GM08714 (cell line): ENCODE measurements at regions not wholly inside any gene's neighbourhood (a gene's known extent, or its start where the extent isn't known, plus 50 kb on each side); places are given as distances from the start of the nearest gene placed in this dataset.
A peak's percentile ranks its signal among the peaks of the same experiment; 100 is the strongest.

Source experiments
- H3K4me3 ChIP-seq: fragments of 200-500 bp; sonication (Bioruptor generic); 2 replicates; pipeline ENCODE4 v1.5.1; 2014; ENCODE audit warnings: mild to moderate bottlenecking, low read length, inconsistent platforms
- ZNF274 ChIP-seq: IDR thresholded peaks from 2 replicates; pipeline ENCODE4 v1.6.1; 2012; ENCODE audit warnings: mild to moderate bottlenecking, low read depth, low read length

- H3K4me3 ChIP-seq = no peak overlapping the region
- no peak for TF ChIP-seq ZNF274
Measured at GRCh38 chr18:42211201-42211600, 256.2 kb downstream of the PIK3C3 start.

GRCh38 chr18:42222557-42222956 is 267.5 kb downstream of the PIK3C3 start:
- 0 out of 2 replicates have a peak, but pooled peaks have one; percentile 16 for TF ChIP-seq ZNF274
- H3K4me3 ChIP-seq = no peak overlapping the region

- no peak for TF ChIP-seq ZNF274
Measured at GRCh38 chr18:42228581-42228980, 273.5 kb downstream of the PIK3C3 start.

GRCh38 chr18:42229211-42230210 is 274.5 kb downstream of the PIK3C3 start:
- no peak for TF ChIP-seq ZNF274
- H3K4me3 ChIP-seq = no peak overlapping the region

More at GRCh38 chr18:42228581-42228980, 273.5 kb downstream of the PIK3C3 start:
- no peak overlapping the region for H3K4me3 ChIP-seq

- no peak overlapping the region for H3K4me3 ChIP-seq
- TF ChIP-seq ZNF274 = no peak
Measured at GRCh38 chr18:42230636-42231035, 275.6 kb downstream of the PIK3C3 start.

- no peak for TF ChIP-seq ZNF274
- no peak overlapping the region for H3K4me3 ChIP-seq
Measured at GRCh38 chr18:42231284-42231683, 276.2 kb downstream of the PIK3C3 start.

- H3K4me3 ChIP-seq = no peak overlapping the region
- TF ChIP-seq ZNF274 = no peak
Measured at GRCh38 chr18:42231796-42232195, 276.8 kb downstream of the PIK3C3 start.

- TF ChIP-seq ZNF274 = no peak
Measured at GRCh38 chr18:42233908-42234307, 278.9 kb downstream of the PIK3C3 start.

GRCh38 chr18:42242758-42243157 is 287.7 kb downstream of the PIK3C3 start:
- no peak for TF ChIP-seq ZNF274
- H3K4me3 ChIP-seq = no peak overlapping the region

More at GRCh38 chr18:42233908-42234307, 278.9 kb downstream of the PIK3C3 start:
- H3K4me3 ChIP-seq = no peak overlapping the region

- TF ChIP-seq ZNF274 = no peak
Measured at GRCh38 chr18:42245137-42245536, 290.1 kb downstream of the PIK3C3 start.

GRCh38 chr18:42255908-42256765 is 301.1 kb downstream of the PIK3C3 start:
- no peak overlapping the region for H3K4me3 ChIP-seq
- no peak for TF ChIP-seq ZNF274

More at GRCh38 chr18:42245137-42245536, 290.1 kb downstream of the PIK3C3 start:
- H3K4me3 ChIP-seq = no peak overlapping the region

- H3K4me3 ChIP-seq = no peak overlapping the region
- TF ChIP-seq ZNF274 = no peak
Measured at GRCh38 chr18:42258301-42258965, 303.4 kb downstream of the PIK3C3 start.

GRCh38 chr18:42261731-42262130 is 306.7 kb downstream of the PIK3C3 start:
- TF ChIP-seq ZNF274 = no peak
- no peak overlapping the region for H3K4me3 ChIP-seq

GRCh38 chr18:42264497-42264896 is 309.5 kb downstream of the PIK3C3 start:
- no peak for TF ChIP-seq ZNF274
- H3K4me3 ChIP-seq = no peak overlapping the region
